ENCODE measurements at regions not wholly inside any gene's neighbourhood (a gene's known extent, or its start where the extent isn't known, plus 50 kb on each side); places are given as distances from the start of the nearest gene placed in this dataset.

DNA sequence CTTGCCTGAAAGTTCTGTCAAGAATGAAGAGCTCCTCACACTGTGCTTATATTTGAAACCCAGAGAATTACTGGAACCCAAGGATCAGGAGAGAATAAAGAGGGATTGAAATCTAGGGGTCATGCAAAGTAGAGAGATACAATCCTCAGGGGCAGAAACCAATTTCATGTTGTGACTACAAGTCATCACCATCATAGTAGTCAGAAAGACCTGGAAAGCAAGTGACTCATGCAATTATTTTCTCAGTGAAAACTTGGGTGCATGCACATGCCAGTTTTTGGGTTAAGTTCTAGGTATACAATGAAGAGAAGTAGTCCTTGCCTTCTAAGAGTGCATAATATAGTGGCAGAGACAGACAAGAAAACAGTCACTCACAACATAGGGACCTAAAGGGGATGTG is 210.0 kb downstream of the ZC3H11B start:
- DNase-seq (ENCODE audit: low read depth in 2 of 2), result no peak

GRCh38 chr1:219401724-219402625 is 210.9 kb downstream of the ZC3H11B start:
- no peak for DNase-seq (ENCODE audit: low read depth in 2 of 2)

DNA sequence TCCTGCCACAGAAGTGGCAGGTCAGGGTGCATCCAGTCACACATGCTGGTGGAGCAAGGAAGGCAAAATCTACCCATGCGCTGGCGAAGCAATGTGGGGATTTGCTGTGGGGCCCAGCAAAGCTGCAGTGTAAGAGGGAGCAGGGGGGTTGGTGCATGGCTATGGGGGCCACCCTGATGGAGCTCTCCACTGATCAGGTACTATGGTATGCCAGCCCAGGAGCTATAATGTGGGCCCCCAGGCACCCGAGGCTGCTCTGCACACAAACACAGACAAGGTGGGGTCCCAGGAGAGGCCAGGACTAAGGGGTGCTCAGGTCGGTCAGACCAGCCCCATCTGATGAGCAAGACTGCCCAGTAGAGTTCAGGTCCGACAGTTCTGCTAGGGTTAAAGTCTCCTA is 213.5 kb downstream of the ZC3H11B start:
- DNase-seq (ENCODE audit: low read depth in 2 of 2), result no peak

GRCh38 chr1:219398815-219399396 is 214.0 kb downstream of the ZC3H11B start:
- no peak for DNase-seq (ENCODE audit: low read depth in 2 of 2)

GRCh38 chr1:219397511-219397910 is 215.4 kb downstream of the ZC3H11B start:
- DNase-seq (ENCODE audit: low read depth in 2 of 2), result no peak

DNA sequence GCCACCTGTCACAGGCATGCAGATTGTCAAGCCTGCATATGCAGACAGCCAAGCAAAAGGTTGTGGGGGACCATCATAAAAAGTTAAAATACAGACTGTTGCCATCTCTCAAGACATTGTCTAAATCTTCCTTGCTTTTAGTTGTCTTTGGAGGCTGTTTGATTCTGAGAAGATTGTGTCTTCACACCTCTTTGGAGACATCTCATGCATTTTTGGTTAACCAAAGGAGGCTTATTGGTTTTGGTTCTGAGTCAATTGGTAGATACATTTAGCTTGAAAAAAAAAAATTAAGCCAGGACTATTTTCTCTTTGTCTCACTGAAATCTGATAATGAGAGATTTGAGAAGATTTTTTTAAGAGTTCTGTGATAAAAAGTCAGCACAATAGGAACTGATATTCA is 217.6 kb downstream of the LYPLAL1 start:
- DNase-seq (ENCODE audit: low read depth in 2 of 2), result no peak

DNA sequence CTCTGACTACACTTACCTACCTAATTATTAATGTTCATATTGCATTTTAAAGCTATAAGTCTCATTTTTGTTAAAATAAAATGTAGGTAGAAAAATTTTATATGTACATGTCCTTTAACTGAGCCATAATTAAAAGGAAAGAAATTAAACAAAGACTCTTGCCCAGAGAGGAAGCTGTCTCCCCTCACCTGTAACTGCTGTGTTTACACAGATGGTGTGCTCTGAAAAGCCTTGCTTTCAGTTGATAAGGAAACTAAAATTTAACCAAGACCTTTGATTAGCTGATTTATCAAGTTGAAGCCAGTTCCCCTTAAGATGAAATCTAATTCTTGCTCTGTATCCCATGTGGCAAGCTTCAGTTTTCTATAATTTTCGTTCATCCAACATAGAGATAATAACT is 213.5 kb downstream of the LYPLAL1 start:
- no peak for DNase-seq (ENCODE audit: low read depth in 2 of 2)

GRCh38 chr1:219385787-219386427 is 212.2 kb downstream of the LYPLAL1 start:
- DNase-seq (ENCODE audit: low read depth in 2 of 2), result peak in 1 of 2 donors; percentile 1

GRCh38 chr1:219383281-219383680 is 209.6 kb downstream of the LYPLAL1 start:
- DNase-seq (ENCODE audit: low read depth in 2 of 2), result no peak

DNA sequence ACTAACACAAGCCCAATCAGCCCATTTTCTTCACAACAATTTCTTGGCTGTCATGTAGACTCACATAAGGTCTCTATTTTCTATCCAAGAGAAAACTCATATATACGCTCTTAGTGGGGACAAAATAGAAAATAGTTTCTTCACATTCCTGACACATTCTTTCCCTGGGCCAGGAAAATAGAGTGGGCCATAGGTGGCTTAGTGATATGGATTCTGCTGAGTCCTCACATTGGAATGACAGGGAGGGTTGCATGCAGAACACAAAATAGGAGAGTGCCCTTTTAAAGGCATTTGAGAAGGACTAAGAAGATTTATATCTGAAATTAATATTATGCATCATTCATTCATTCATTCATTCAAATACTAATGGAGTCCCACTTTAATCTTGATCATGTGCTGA is 207.7 kb downstream of the LYPLAL1 start:
- DNase-seq (ENCODE audit: low read depth in 2 of 2), result no peak

GRCh38 chr1:219380463-219380862 is 206.8 kb downstream of the LYPLAL1 start:
- no peak for DNase-seq (ENCODE audit: low read depth in 2 of 2)

GRCh38 chr1:219379691-219380090 is 206.0 kb downstream of the LYPLAL1 start:
- no peak for DNase-seq (ENCODE audit: low read depth in 2 of 2)

DNA sequence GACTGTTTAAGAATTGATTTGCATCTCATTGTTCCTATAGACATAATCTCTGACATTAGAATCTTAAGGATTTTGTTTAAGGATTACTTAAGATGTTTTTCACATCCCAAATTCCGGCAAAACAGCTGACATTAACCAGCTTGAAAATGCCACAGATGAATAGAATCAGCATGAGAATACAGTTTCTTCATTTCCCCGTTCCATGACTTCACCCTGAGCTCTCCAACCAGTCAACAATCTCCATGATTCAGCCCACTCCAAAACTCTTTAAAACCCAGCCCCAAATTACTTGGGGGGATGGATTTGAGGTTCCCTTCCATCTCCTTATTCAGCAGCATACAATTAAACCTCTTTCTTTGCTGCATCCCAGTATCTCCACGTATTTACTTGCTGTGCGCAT is 201.0 kb downstream of the LYPLAL1 start:
- DNase-seq (ENCODE audit: low read depth in 2 of 2), result no peak

DNA sequence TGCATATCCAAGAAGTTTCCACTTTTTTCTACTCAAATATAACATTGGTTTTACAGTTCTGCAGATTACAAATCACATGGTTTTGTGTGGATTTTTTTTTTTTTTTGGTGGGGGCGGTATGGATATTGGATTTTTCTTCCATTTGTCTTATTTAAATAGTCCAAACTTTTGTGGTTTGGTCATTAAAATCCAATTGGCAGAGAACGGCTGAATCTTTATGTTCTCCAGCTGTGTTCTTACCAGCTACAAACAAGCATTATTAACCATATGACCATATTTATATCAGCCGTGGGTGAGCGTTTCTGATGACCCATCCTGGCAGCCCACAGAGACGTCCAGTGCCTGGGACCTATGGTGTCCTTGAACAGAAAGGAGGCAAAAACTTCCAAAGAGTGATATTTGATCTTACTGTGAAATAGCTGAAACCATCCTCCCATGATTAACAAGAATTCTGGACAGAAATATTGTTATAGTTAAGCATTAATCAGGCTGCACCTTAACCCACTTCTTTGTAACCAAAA is 200.4 kb downstream of the LYPLAL1 start:
- no peak for DNase-seq (ENCODE audit: low read depth in 2 of 2)

DNA sequence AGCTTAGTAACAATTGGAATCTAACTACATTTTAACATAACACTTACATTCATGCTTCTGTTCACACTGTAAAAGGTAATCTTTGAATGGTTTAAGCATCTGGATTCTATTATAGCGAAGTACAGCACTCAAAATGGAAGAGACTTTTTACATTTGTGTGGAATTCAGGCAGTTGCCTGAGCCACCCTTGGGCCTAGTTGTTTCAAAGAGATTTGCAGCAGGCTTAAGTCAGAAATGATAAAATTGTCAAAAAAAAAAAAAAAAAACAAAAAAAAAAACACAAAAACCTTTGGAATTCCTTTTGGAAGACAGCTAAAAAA is 199.9 kb downstream of the LYPLAL1 start:
- DNase-seq (ENCODE audit: low read depth in 2 of 2), result no peak

- no peak for DNase-seq (ENCODE audit: low read depth in 2 of 2)
Measured at GRCh38 chr1:219372916-219373615, 199.4 kb downstream of the LYPLAL1 start.

DNA sequence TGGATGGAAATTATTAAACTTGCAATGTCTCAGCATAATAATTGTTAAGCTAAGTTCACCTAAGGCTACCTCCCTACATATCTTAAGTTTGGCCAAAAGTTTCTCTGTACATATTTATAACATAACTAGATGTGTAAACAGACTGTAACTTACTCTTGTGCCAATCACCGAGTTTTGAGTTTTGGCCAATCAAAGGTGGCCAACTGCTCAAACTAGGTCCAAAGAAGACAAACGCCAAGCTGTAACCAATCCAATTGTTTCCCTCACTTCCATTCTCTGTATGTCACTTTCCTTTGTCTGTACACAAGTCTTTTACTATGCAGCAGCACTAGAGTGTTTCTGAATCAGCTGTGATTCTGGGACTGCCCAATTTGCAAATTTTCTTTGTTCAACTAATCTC is 197.8 kb downstream of the LYPLAL1 start:
- DNase-seq (ENCODE audit: low read depth in 2 of 2), result no peak

DNA sequence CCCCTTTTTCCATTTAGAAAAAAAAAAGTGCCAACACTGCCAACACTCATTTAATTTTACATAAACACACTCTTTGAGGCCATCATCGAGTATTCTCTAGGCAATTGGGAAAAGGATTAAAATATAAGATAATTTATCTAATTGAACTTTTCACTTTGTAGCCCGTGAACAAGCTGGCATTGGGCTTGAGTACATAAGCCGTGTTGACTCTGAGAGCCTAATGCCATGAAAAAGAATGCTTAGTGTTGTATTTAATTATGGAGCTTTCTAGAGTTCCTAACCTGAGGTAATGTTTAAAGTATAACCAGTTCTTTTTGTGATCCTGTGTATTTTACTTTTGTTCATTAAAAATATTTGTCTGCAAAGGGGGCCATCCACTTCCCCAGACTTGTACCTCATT is 193.8 kb downstream of the LYPLAL1 start:
- no peak for DNase-seq (ENCODE audit: low read depth in 2 of 2)

- DNase-seq (ENCODE audit: low read depth in 2 of 2), result no peak
Measured at GRCh38 chr1:219365451-219365850, 191.8 kb downstream of the LYPLAL1 start.

DNA sequence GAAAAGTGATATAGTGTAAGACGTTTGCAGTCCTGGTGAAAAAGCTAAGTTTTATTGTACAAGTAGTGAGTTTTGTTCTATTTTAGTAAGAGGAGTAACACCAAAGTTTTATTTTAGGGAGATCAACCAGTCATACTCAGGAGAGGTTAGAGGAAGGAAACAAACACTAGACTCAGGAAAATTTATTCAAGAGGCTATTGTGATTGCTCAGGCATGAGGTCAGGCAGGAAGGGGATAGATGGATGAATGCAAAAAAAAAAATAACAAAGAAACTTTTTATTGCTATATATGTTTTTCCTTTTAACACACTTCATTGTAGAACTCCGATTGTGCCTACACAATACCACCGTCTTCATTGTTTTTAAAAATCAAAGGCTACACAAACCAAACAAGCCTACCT is 189.0 kb downstream of the LYPLAL1 start:
- DNase-seq (ENCODE audit: low read depth in 2 of 2), result no peak

- DNase-seq (ENCODE audit: low read depth in 2 of 2), result no peak
Measured at GRCh38 chr1:219359126-219359525, 185.4 kb downstream of the LYPLAL1 start.

DNA sequence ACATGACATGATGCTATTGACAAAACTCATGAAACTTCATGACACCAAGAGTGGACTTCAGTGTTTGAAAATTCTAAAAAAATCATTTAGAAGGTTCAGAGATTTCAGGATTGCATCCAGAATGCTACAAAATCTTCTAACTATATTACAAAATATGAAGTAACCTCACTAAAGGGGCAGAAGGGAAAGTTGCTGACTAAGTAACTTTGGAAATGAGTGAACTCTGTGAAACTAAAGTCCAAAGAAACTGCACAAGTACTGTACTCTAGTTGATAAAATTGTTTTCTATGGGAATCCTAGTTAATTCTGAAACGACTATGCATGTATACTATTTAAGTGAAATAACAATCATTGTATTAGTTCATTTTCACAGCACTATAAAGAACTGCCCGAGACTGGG is 184.4 kb downstream of the LYPLAL1 start:
- DNase-seq (ENCODE audit: low read depth in 2 of 2), result no peak

Measured in stimulated activated CD4-positive, alpha-beta T cell treated with anti-CD3 and anti-CD28 coated beads, Interleukin-15, amount 100 ng/mL, for 48 hours (primary cell).